ENCODE measurements at regions not wholly inside any gene's neighbourhood (a gene's known extent, or its start where the extent isn't known, plus 50 kb on each side); places are given as distances from the start of the nearest gene placed in this dataset.

DNA sequence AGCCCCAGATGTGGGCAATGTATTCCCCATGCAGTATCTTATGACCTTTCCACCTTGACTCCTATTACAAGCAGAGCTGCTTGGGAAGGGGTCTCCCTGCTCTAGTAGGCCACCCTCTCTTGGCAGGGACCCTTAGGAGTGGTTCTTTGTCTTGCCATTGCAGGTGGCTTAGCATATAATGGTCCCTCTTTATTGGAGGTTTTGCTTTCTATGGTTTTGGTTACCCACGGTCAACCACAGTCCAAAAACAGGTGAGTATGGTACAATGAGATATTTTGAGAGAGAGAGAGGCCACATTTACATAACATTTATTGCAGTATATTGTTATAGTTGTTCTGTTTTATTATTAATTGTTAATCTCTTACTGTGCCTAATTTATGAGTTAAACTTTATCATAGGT is 472.8 kb upstream of the ASIC2 start:
- intact Hi-C loops (cut with DNase I): no loop called here
- no peak for TF ChIP-seq POLR2A (IDR thresholded peaks at IDR 0.05)
- TF ChIP-seq, protein P1, sequence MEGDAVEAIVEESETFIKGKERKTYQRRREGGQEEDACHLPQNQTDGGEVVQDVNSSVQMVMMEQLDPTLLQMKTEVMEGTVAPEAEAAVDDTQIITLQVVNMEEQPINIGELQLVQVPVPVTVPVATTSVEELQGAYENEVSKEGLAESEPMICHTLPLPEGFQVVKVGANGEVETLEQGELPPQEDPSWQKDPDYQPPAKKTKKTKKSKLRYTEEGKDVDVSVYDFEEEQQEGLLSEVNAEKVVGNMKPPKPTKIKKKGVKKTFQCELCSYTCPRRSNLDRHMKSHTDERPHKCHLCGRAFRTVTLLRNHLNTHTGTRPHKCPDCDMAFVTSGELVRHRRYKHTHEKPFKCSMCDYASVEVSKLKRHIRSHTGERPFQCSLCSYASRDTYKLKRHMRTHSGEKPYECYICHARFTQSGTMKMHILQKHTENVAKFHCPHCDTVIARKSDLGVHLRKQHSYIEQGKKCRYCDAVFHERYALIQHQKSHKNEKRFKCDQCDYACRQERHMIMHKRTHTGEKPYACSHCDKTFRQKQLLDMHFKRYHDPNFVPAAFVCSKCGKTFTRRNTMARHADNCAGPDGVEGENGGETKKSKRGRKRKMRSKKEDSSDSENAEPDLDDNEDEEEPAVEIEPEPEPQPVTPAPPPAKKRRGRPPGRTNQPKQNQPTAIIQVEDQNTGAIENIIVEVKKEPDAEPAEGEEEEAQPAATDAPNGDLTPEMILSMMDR (IDR thresholded peaks at IDR 0.05): no peak
- 67 to 94% methylated on average over 1 of the region's 1 CpG for WGBS, 2 donors

DNA sequence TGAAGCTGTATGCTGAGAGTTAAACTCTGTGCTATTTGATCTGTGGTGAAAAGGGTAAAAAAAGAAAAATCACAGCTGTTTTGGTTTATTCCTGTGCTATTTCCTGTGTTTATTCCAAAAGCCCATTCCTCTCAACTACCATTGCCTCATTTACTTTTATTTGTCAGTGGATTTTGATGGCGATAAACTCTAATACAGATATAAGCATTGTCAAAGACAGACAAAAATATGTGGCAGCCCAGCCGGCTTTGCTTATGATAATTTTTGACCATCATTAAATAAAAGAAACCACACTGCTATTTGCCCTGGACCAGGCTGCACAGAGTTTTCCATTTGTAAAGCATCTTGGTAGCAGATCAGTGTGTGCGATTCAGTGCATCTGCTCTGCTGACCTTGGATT is 473.6 kb upstream of the ASIC2 start:
- no peak for TF ChIP-seq POLR2A (IDR thresholded peaks at IDR 0.05)
- TF ChIP-seq, protein P1 (IDR thresholded peaks at IDR 0.05): no peak
- H3K27me3 ChIP-seq: peaks cover 0 to 18% (median 0%) of the 10 kb centered on the region in 4 donors
- H3K4me1 ChIP-seq: no peaks in the 10 kb centered on the region
- no peak overlapping the region for H3K27ac ChIP-seq
- H3K36me3 ChIP-seq: no peaks in the 10 kb centered on the region
- no peak for DNase-seq
- intact Hi-C loops (cut with DNase I): no loop called here
- no peaks in the 10 kb centered on the region for H3K9me3 ChIP-seq
- WGBS, 2 donors: 57 to 65% methylated on average over 3 of the region's 3 CpGs
- no peak overlapping the region for H3K4me3 ChIP-seq

More for the DNA sequence above, 472.8 kb upstream of the ASIC2 start:
- no peak for DNase-seq
- Histone ChIP-seq H3K4me1 (no peaks in the 10 kb centered on the region), H3K4me3 (no peak overlapping the region), H3K9me3 (no peaks in the 10 kb centered on the region), H3K27ac (no peak overlapping the region), H3K27me3 (peaks cover 0 to 18% (median 0%) of the 10 kb centered on the region in 4 donors), H3K36me3 (no peaks in the 10 kb centered on the region)

DNA sequence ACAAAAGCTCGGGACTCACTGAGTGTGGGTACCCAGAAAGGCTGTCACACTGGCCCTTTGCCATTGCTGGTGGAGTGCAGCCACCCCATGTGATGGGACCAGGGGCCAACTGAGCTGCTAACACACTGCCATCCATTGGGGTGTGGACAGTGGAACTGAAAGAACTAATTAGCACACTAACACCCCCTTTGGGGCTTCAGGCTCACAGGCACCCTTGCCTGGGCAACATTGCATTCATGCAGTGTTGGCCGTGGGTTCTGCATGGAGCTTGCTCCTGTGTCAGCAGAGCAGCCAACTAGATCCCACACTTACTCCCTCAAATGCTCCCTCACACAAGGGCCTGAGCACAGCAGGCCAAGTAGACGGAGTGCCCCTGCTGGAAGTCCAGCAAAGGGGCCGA is 476.0 kb upstream of the ASIC2 start:
- TF ChIP-seq, protein P1 (IDR thresholded peaks at IDR 0.05): no peak
- TF ChIP-seq POLR2A (IDR thresholded peaks at IDR 0.05): no peak
- Histone ChIP-seq H3K4me1 (no peaks in the 10 kb centered on the region), H3K27ac (no peak overlapping the region), H3K27me3 (peaks cover 0 to 24% (median 0%) of the 10 kb centered on the region in 4 donors), H3K4me3 (no peak overlapping the region), H3K9me3 (no peaks in the 10 kb centered on the region), H3K36me3 (no peaks in the 10 kb centered on the region)
- no peak for DNase-seq
- 58 to 83% methylated on average over 2 to 4 of the region's 4 CpGs for WGBS, 2 donors
- intact Hi-C loops (cut with DNase I): no loop called here

DNA sequence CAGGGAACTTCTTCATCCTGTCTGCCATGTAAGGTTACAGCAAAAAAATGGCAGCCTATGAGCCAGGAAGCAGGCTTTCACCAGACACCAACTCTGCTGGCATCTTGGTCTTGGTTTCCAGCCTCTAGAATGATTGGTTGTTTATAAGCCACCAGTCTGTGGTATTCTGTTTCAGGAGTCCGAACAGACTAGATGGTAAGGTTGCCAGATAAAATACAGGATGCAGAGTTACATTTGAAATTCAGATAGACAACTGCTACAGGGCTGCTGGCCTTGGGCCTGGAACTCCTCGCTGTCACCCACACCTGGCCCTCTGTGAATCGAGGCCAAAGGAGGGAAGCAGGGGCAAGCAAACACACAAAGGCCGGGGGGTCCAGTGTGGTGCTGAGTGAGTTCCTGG is 478.8 kb upstream of the CCL2 start:
- 81 to 95% methylated on average over 4 of the region's 4 CpGs for WGBS, 2 donors
- Histone ChIP-seq H3K27me3 (peaks cover 0 to 42% (median 0%) of the 10 kb centered on the region in 4 donors), H3K4me3 (no peak overlapping the region), H3K4me1 (peaks cover 0 to 6% (median 0%) of the 10 kb centered on the region in 3 donors), H3K27ac (no peak overlapping the region), H3K36me3 (no peaks in the 10 kb centered on the region), H3K9me3 (no peaks in the 10 kb centered on the region)
- intact Hi-C loops (cut with DNase I): loop anchor here (5.0 kb wide), 1 partner anchor 371 kb away; no protein-coding TSS in a partner anchor
- DNase-seq: no peak
- TF ChIP-seq, protein P1 (IDR thresholded peaks at IDR 0.05): no peak
- no peak for TF ChIP-seq POLR2A (IDR thresholded peaks at IDR 0.05)

DNA sequence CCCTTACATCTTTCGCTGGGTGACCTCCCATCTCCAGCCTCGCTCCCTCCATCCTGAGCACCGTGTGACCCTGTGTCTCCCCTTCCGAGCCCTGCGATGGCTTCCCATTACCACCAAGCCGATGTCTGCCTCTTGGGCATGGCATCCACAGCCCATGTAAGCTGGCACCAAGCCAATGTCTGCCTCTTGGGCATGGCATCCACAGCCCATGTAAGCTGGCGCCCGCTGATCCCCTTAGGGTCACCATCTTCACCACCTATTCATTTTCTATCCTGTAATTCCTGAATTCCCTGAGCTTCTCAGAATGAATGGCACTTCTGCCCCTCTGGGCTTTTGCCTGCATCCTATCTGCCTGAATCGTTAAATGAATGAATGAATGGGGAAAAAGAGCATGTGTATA is 478.2 kb upstream of the CCL2 start:
- peaks cover 0 to 6% (median 0%) of the 10 kb centered on the region in 3 donors for H3K4me1 ChIP-seq
- 83 to 90% methylated on average over 9 of the region's 9 CpGs for WGBS, 2 donors
- no peak overlapping the region for H3K4me3 ChIP-seq
- TF ChIP-seq POLR2A (IDR thresholded peaks at IDR 0.05): no peak
- TF ChIP-seq, protein P1 (IDR thresholded peaks at IDR 0.05): no peak
- no peak for DNase-seq
- H3K27me3 ChIP-seq: peaks cover 0 to 48% (median 0%) of the 10 kb centered on the region in 4 donors
- intact Hi-C loops (cut with DNase I): loop anchor here (5.0 kb wide), 1 partner anchor 370 kb away; no protein-coding TSS in a partner anchor
- no peaks in the 10 kb centered on the region for H3K9me3 ChIP-seq
- H3K27ac ChIP-seq: no peak overlapping the region
- no peaks in the 10 kb centered on the region for H3K36me3 ChIP-seq

All from esophagus squamous epithelium (tissue), 5 donors.